AML-193 (cell line): ENCODE measurements at regions not wholly inside any gene's neighbourhood (a gene's known extent, or its start where the extent isn't known, plus 50 kb on each side); places are given as distances from the start of the nearest gene placed in this dataset.
"Not testable (repeated sequence)": the region's sequence is repeated elsewhere in the genome, so short reads cannot be mapped to it uniquely, and the experiment has no call there.

Experiments used
- DNase-seq, 2 experiments: peaks; one replicate each; lab custom pipeline; 2025; lab: John Stamatoyannopoulos, UW

DNA sequence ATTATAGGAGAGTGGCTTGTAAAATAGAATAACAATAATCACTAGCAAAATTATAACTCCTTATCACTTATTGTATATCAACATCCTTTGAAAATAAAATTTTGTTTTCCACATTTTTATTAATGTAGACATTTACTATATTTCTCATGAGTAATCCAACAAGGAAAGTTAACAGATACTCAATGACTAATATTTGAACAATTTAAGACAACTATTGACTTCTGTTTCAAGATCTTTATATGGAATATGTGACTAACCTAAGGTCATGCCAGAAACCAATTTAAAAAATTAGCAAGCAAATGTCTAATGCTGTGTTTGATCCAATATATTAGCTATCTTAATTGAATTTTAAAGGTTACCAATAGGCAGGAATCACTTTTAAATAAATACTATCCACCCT, 638.5 kb upstream of the FLRT2 start:
- DNase-seq, result no peak

DNA sequence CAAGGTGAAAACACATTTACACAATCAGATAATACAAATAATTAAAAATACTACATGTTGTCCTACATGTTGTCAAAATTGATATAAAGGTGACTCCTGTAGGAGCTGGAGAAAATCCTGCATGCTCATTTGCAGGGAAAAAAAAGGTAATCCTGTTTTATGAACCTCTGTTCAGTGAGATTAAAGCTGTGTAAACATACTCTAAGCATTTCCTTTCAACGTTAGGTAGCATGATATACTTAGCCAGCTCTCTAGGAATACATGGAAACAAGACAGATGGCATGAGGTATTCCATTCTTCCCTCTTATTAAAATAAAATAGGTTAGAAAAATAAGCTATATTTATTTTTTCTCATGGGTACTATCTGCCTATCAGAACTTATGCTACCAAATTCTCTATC, 635.7 kb upstream of the FLRT2 start:
- DNase-seq, result no peak

GRCh38 chr14:84922370-84922769, 607.6 kb upstream of the FLRT2 start:
- no peak for DNase-seq

DNA sequence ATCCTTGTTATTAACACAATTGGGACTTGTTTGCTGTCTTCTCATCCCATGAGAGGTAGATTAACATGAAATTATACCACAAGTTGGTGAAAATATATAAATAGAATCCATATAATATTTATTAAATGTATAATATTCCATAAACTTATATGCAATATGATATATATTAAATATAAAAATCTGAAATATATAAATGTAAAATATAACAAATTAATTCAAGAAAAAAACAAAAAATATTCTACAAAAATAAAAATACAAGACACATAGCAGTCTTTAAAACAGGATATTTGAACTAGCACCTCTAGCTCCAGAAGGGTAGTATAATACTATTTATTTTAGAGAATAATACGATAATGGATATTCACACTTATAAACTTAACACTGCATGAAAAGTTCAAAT, 603.3 kb upstream of the FLRT2 start:
- DNase-seq, result no peak

GRCh38 chr14:84927096-84927827, 602.7 kb upstream of the FLRT2 start:
- DNase-seq, result no peak

DNA sequence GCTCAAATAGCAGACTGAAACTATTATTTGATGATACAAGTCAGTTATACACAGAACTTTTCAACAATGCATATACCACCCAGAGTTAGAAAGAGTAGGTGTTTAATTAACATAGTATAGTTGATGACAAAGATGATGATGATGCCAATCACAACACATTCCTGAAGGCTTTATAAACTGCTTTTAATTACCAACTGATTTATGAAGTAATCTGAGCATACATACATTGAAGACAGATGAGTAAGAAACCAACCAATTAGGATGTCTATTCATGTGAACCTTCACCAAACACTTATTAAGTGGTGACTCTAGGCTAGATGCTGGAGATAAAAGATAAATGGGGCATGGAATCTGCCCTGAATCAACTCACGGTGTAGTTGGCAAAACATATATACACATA, 600.9 kb upstream of the FLRT2 start:
- DNase-seq, result no peak

DNA sequence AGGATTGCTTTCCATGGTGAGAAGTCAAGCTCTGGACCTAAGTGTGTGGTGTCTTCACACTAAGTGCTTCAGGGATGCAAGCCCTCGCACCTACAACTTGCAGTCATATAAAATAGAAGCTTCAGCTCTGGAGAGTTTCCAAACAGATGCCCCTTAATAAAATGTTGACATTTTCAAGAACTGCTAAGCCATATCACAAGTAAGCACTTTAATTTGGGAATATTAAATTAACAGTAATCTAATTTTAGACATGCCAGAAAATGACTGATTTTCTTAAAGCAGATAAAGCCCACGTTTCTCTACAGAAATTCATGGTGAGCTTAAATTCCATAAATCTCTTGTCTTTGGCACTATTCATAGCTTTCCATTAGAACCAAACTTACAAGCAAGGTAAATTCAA, 600.1 kb upstream of the FLRT2 start:
- no peak for DNase-seq

GRCh38 chr14:84937016-84937415, 592.9 kb upstream of the FLRT2 start:
- DNase-seq, result no peak

GRCh38 chr14:84937449-84937848, 592.5 kb upstream of the FLRT2 start:
- DNase-seq, result no peak

GRCh38 chr14:84944901-84945300, 585.0 kb upstream of the FLRT2 start:
- DNase-seq, result not testable (repeated sequence)

- no peak for DNase-seq
Measured at GRCh38 chr14:84959851-84960520, 570.0 kb upstream of the FLRT2 start.

DNA sequence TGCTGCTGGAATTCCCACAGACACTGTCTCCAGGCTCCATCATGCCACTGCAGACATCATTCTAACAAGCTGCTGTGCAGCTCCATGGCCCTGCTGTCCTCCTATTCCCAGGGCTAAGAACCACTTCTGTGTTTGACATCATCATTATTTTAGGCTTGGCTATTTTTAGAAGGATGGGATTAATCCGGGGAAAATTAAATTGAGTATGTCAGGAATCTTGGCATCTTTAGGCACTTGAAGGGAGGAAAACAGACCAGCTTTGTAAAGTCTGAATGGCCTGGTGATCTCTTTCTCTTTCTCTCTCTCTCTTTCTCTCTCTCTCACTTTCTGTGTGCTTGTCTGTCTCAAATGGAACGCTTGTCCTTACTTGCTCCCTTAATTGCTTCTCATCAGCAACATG, 568.3 kb upstream of the FLRT2 start:
- DNase-seq, result no peak

GRCh38 chr14:84963518-84963917, 566.4 kb upstream of the FLRT2 start:
- DNase-seq, result no peak

DNA sequence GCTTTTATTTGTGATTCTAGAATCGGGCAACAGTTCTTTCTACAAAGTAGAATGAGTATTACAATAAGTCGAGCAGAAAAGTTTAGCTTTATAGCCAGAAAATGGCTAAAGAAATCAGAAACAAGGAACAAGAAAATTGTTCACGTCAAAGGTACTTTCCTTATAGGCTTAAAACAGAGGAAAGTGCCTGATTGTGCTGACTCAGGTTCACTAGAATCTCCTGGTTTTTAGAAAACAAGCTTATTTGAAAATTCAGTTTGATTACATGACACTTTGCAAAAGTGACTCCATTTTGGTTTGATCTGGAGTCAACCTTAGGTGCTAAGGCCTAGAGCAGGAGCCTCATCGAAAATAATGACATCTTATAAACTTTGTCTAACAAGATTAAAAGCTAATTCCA, 564.7 kb upstream of the FLRT2 start:
- no peak for DNase-seq

DNA sequence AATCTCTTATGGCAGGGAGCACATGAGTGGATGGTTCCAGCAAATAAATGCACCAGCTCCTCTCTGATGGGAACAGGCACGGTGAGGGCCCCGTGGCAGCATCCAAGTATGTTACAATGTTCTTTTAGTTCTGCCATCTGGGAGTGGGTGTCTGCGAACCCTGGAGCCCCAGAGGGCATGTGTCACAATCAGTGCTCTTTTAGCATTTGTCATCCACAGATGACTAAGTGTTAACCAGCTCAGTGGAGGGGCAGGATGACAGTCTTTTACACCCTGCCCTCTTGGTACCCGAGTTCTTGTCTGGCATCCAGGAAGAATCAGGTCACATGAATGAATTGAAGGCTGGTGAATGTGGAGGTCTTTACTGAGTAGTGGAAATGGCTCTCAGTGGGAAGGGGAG, 560.4 kb upstream of the FLRT2 start:
- no peak for DNase-seq

GRCh38 chr14:84975241-84975902, 554.6 kb upstream of the FLRT2 start:
- DNase-seq, result no peak

- no peak for DNase-seq
Measured at GRCh38 chr14:84976805-84977204, 553.1 kb upstream of the FLRT2 start.

GRCh38 chr14:84987042-84987441, 542.9 kb upstream of the FLRT2 start:
- DNase-seq, result no peak

- no peak for DNase-seq
Measured at GRCh38 chr14:84988357-84988756, 541.6 kb upstream of the FLRT2 start.

- DNase-seq, result no peak
Measured at GRCh38 chr14:84991021-84991420, 538.9 kb upstream of the FLRT2 start.

DNA sequence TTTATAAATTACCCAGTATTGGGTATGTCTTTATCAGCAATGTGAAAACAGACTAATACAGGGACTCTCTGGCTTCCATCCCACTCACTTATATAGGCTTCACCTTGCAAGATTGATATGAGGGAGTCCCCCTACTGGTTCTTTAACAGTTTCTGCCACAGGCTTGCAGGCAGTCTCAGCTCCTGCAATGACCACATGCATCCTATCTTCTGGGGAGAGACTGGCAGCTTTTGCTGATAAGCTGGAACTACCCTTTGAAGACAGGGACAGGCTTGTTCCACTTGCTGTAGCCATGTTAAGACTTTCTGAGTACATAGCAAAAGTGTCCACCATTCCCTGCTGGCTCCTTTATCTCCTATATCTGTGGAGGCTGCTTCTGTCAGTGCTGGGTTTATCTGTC, 531.7 kb upstream of the FLRT2 start:
- DNase-seq, result no peak

DNA sequence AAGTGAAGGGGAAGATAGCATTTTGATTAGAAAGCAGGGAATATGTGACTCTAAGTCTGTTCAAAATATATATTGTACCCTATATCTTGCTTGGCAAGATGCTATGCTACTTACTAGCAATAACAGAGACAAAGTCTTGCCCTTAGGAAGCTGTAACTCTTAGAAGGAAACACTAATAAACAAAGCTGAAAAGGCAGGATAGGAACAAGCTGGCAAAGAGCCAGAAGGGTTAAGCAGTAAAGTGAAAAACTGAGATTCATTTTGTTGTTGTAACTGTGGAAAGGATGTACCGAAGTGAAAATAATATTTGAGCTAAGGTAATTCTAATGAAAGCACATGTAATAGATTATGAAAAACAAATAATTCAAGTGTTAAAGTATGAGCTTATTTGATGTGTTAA, 527.1 kb upstream of the FLRT2 start:
- no peak for DNase-seq

DNA sequence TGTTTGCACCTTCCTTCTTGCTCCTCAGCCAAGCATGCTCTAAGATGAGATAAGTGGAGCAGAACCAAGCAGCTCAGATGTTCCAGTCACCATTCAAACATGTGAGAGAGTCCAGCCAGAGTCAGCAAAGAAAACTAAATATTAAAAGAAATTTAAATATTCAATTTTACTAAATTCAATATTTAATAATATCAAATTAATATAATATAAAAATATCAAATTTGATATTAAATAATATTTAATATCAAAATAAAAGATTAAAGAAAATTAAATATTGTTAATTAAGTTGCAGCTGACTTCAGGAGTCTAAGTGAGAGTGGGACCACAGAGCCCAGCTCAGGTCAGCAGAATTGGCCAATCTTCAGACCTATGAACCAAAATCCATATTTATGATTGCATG, 526.1 kb upstream of the FLRT2 start:
- DNase-seq, result no peak
